ENCODE measurements at regions not wholly inside any gene's neighbourhood (a gene's known extent, or its start where the extent isn't known, plus 50 kb on each side); places are given as distances from the start of the nearest gene placed in this dataset.

DNA sequence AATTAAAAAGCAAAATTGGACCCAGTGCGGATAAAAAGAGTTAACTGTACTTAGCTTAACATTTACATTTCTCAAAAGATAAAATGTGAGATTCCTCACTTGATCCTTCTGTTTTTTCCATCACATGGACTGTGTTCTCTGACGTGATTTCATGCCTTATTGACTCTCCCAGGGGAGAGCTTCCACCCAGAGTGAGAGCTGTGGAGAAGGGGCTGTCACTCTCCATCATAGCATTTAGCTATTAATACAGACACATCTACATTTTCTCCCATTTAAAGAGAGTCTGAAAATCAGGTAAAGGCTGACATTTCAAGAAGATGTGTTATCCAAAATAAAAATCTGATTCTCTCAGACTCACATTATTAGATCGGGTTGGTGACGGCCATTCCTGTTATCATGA lies 493.8 kb downstream of the FBXO15 start:
- TF ChIP-seq, protein P1, sequence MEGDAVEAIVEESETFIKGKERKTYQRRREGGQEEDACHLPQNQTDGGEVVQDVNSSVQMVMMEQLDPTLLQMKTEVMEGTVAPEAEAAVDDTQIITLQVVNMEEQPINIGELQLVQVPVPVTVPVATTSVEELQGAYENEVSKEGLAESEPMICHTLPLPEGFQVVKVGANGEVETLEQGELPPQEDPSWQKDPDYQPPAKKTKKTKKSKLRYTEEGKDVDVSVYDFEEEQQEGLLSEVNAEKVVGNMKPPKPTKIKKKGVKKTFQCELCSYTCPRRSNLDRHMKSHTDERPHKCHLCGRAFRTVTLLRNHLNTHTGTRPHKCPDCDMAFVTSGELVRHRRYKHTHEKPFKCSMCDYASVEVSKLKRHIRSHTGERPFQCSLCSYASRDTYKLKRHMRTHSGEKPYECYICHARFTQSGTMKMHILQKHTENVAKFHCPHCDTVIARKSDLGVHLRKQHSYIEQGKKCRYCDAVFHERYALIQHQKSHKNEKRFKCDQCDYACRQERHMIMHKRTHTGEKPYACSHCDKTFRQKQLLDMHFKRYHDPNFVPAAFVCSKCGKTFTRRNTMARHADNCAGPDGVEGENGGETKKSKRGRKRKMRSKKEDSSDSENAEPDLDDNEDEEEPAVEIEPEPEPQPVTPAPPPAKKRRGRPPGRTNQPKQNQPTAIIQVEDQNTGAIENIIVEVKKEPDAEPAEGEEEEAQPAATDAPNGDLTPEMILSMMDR (conservative IDR thresholded peaks at IDR 0.05) = no peak
- TF ChIP-seq ZFX (IDR thresholded peaks at IDR 0.05) = no peak

DNA sequence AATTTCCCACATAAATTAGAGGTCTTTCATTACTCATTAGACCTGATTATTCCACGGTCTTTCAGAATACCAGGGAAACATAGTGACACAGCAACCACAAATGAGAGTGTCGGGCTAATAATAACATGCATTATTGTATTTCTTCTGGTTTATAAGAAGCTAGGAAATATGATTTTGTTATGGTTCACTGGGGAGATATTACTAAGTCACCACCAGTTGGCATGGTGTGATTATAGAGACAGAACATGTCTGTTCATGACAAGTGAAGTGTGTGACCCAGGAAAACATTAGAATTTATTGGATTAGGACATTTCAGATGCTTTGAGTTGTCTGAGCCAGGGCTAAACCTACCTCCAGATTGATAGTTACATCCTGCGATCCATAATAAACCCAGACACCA lies 494.4 kb downstream of the FBXO15 start:
- no peak for TF ChIP-seq ZFX (IDR thresholded peaks at IDR 0.05)
- TF ChIP-seq, protein P1 (conservative IDR thresholded peaks at IDR 0.05) = no peak
- no peak overlapping the region for H3K27ac ChIP-seq

More for the DNA sequence above, 493.8 kb downstream of the FBXO15 start:
- H3K27ac ChIP-seq = no peak overlapping the region

DNA sequence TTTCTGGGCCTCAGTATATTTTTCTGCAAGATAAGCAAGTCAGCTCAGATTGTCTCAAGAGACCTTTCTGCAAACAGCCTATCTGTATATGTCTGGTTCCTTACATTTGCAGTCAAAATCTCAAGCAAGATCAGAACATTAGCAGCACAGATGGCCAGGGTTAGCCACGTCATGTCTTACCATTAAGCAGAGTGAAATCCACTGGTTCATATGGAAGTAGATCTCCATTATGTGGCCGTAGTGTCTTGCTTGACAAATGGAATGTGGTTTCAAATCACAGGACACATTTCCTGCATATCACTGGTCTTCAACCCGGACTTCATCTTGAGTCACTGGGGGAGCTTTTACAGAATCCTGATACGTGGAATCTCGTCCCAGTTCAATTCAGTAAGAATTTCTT lies 500.2 kb downstream of the FBXO15 start:
- no peak overlapping the region for H3K27ac ChIP-seq
- no peak for TF ChIP-seq ZFX (IDR thresholded peaks at IDR 0.05)
- TF ChIP-seq, protein P1 (conservative IDR thresholded peaks at IDR 0.05) = no peak

DNA sequence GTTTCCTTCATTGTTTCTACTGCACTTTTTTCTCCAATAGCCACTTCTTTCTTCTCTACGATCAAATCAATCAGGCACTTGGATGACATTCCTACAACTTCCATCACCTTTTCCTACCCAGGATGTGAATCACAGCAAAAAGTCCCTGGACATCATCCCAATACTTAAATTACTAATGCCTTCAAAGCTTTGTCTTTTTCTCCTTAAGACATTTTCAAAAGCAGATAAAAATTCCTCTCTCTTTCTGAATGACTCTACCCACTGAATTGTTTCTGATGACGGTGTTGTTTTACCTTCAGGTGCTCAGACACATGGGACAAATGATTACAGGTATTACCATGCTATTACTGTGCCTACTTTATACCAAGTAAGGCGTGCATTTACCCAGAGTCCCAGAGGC lies 500.9 kb downstream of the FBXO15 start:
- TF ChIP-seq, protein P1 (conservative IDR thresholded peaks at IDR 0.05) = no peak
- no peak for TF ChIP-seq ZFX (IDR thresholded peaks at IDR 0.05)
- no peak overlapping the region for H3K27ac ChIP-seq

DNA sequence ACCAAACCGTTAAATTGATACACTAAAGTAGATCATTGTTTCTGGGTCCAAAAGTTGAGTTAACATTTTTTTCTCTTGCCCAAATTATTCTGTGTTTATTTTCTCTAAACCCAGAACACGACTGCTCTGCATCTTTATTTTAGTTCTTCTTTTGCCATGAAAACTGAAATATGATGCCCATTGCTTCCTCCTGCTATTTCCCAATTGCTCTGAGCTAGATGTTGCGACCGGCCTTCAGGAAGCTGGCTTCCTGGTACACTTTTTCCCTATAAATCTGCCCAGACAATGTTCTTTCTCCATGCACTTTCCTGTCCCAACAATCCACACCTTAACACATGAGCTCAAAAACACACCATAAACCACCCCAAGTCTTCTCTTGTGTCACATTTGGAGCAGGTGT lies 501.4 kb downstream of the FBXO15 start:
- TF ChIP-seq, protein P1 (conservative IDR thresholded peaks at IDR 0.05) = no peak
- no peak for TF ChIP-seq ZFX (IDR thresholded peaks at IDR 0.05)
- H3K27ac ChIP-seq = no peak overlapping the region

DNA sequence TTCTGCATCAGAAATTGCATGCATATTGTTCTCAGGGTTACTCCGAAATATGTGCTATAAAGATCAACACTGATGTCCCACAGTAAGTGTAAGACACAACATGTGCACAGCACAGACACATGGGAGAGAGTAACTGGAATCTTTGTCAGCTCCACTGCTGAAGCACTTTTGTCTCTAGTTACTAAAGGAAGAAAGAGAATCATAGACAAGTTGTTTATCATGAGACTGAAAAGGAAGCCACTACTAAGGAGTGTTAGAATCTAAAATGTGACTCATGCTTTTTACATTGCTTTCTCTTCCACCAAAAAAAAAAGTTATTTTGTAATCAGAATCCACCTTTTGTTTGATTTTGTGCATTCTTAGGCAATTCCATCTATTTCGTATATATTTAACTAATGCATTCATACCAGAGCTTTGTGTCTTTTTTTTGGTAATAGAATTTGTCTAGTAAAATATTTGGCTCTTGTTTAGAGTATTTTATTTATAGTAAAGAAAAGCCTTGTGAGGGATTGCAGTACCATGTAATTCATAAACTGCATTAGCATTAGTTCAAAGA lies 502.4 kb downstream of the FBXO15 start:
- TF ChIP-seq ZFX (IDR thresholded peaks at IDR 0.05) = no peak
- TF ChIP-seq, protein P1 (conservative IDR thresholded peaks at IDR 0.05) = no peak
- H3K27ac ChIP-seq = no peak overlapping the region

DNA sequence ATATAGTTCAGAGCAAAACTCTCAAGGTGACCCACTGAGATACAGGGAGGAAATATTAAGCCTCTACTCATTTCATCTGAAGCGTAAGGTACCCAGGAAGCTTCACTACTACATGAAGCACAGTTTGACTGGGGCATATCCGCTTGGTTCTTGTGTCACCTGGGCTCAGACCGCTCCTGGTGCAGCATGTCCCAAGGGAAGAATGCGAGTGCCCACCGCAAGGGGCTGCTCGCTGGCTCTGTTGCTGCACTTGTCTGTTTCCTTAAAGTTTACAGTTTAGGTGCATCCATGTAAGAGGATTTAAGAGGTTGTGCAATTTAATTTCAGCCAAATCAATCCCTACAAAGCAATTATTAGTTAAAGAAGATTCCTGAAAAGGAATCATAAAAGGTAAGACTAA lies 507.8 kb downstream of the FBXO15 start:
- TF ChIP-seq, protein P1 (conservative IDR thresholded peaks at IDR 0.05) = no peak
- H3K27ac ChIP-seq = no peak overlapping the region

Measured in C4-2B (cell line).